GM13976 (cell line): ENCODE measurements at regions not wholly inside any gene's neighbourhood (a gene's known extent, or its start where the extent isn't known, plus 50 kb on each side); places are given as distances from the start of the nearest gene placed in this dataset.

Experiments used
- DNase-seq: peaks from one replicate; pipeline ENCODE4 v3.0.0; 2012; ENCODE audit warnings: low spot score
- in situ Hi-C: fragments of 300-500 bp; cut with MboI; formaldehyde crosslinking; loops from one replicate; pipeline ENCODE4 v1.12.0; 2022; ENCODE audit warnings: low sequenced_read_pairs, mixed read lengths, inconsistent platforms; ENCODE audit not compliant: unreplicated experiment
- TF ChIP-seq, protein P1 (sequence below): IDR thresholded peaks from 2 replicates; pipeline ENCODE4 v1.5.1; 2012; ENCODE audit warnings: borderline replicate concordance, mild to moderate bottlenecking; ENCODE audit not compliant: insufficient read depth; ENCODE audit errors: extremely low read depth, missing control alignments, control extremely low read depth

DNA sequence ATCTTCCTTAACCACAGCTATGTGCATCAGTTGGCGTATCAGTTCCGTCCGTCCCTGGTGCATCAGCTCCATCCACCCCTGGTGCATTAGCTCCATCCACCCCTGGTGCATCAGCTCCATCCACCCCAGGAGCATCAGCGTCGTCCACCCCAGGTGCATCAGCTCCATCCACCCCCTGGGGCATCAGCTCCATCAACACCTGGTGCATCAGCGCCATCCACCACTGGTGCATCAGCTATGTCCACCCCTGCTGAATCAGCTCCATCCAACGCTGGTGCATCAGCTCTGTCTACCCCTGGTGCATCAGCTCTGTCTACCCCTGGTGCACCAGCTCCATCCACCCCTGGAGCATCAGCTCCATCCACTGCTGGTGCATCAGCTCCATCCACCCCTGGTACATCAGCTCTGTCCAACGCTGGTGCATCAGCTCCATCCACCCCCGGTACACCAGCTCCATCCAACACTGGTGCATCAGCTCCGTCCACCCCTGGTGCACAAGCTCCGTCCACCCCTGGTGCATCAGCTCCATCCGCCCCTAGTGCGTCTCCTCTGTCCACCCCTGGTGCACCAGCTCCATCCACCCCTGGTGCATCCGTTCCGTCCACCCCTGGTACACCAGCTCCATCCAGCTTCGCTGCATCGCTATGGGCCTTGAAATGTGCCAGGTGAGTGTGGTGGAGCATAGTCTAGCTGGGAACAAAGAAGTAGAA lies 106.6 kb upstream of the ZBTB40 start:
- TF ChIP-seq, protein P1, sequence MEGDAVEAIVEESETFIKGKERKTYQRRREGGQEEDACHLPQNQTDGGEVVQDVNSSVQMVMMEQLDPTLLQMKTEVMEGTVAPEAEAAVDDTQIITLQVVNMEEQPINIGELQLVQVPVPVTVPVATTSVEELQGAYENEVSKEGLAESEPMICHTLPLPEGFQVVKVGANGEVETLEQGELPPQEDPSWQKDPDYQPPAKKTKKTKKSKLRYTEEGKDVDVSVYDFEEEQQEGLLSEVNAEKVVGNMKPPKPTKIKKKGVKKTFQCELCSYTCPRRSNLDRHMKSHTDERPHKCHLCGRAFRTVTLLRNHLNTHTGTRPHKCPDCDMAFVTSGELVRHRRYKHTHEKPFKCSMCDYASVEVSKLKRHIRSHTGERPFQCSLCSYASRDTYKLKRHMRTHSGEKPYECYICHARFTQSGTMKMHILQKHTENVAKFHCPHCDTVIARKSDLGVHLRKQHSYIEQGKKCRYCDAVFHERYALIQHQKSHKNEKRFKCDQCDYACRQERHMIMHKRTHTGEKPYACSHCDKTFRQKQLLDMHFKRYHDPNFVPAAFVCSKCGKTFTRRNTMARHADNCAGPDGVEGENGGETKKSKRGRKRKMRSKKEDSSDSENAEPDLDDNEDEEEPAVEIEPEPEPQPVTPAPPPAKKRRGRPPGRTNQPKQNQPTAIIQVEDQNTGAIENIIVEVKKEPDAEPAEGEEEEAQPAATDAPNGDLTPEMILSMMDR, result no peak
- in situ Hi-C loops, result no loop called here
- DNase-seq, result no peak

DNA sequence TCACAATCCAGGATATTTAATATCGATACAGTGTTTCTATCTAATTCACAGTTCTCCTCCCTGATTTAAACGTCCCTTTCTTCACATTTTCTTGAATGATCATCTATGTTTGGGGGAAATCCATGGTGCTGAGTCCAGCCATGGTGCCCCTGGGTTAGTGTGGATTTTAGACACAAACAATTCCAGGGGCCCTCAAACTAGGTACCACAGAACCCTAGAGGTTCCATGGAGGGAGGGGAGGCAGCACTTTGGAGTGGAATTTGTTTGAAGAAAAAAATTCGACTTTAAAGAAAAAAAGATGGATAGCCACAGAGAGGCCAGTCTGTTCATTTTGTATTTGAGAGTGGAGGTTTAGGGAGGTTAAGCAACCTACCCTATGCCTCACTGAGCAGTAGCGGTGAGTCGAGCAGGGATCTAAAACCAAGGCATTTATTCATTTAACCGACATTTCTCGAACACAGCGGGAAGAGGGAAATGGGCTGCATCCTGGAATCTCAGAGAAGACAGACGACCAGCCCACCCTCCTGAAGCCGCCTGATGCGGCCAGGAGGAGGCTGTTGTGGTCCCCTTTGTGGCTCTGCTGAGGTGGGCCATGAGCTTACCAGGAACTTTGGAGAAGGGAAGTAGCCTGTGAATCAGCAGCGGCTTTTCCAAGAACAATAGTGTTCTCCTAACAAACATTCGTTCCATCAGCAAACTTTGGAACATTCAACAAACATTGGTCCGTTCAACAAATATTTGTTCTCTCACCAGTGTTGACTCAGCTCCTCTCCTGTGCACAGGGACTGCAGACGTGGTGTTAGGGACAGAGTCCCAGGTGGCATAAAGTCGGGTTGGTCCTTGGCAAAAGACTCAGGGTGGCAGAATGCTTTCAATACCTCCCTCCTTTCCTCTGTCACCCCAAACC lies 103.5 kb upstream of the ZBTB40 start:
- DNase-seq, result no peak
- in situ Hi-C loops, result no loop called here
- TF ChIP-seq, protein P1, result no peak

DNA sequence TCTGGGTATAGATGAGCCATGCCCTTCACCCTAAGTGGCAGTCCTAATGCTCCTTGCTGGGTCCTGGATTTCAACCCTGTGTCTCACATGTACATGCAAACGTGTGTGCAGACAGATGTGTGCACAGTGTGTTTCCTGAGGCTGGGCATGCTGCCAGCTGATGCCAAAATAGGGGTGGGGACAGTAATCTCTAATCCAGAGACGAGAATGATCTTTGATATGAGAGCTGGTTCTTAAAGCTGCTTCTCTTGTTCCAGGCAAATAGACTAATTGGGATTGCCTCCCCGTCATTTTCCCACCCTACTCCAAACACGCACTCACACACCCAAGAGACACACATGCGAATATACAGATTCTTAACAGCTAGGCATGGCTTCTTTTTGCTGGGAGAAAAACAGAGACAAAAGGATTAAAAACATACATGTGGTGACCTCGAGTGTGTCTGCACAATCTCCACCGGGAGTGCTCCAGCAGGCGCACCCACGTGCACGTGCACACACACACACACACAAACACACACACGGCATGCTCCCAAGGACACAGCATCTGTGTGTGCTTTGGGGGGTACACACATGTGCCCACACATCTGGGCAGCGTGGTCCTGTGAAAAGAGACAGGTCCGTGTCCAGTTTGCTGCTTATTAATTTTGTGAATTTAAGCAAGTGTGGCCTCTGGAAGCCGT lies 102.1 kb upstream of the ZBTB40 start:
- TF ChIP-seq, protein P1, result no peak
- in situ Hi-C loops, result no loop called here
- no peak for DNase-seq

DNA sequence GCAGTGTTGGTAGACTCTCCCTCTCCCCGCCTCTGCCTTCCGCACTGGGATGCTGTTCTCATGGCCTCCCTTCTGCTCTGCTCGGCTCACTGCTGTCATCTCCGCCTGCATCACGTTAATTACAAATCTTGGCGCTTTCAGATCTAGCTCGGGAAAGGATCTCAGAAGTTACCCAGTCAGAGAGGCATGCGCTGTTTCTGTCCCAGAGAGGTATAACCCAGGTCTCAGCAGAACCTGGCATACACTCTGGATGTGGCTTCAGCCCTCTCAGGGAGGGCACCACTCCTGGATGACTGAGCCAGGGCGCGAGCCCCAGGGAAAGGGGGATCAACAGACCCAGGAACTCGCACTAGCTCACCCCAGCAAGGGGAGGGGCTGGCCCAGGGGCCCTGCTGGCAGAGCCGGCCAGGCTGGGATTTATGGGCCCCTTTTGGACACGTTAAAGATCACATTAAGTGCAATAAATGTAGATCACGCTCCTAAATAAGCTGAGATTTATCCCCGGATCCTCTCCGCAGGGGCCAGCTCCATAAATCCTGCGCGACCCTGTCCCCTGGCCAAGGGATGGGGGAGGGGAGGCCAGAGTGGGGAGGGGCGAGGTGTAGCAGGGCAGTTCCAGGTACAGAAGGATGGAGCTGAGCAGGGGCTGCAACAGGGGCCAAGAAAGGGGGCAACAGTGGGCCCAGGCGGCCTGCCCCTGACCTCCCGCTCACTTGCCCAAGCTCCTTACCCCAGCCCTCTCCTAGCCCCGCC lies 101.3 kb upstream of the ZBTB40 start:
- DNase-seq, result no peak
- TF ChIP-seq, protein P1, result no peak
- in situ Hi-C loops, result no loop called here

DNA sequence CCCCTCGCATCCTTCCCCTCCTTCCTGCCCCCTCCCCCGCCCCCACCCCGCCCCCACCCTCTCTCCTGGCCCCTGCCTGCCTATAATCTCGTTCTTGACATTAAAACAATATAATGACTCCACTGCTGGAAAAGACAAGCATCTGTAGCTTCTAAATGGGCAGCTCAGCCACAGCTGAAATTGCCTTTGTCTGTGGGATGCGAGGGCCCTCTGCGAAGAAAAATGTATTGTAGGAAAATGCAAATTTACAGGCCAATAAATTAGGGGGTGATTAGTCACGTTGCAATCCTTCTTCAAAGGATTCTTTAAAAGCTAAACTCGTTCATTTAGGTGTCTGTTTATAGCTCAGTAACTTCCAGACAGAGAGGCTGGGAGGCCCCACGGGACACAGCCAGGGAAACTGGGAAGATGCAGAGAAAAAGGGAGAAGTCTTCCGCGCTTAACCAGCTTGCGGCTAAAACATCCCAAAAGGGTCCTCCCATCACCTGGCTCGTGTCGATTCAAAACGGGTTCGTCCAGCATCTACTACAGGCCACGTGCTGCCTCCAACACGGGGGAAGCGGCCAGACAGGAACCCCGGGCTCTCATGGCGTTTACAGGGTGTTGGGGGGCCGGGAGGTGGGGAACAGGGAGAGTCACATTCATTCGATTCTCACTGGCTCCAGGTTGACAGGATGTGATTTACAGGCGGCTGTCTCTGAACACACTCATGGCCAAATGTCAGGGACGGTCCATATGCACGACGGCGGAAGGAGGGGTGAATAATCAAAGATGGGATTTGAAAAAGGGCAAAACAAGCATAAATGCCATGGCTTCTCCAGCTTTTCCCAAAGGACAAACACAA lies 100.5 kb upstream of the ZBTB40 start:
- DNase-seq, result no peak
- in situ Hi-C loops, result no loop called here
- TF ChIP-seq, protein P1, result no peak
